GM12878 (cell line): ENCODE measurements at regions not wholly inside any gene's neighbourhood (a gene's known extent, or its start where the extent isn't known, plus 50 kb on each side); places are given as distances from the start of the nearest gene placed in this dataset.

Experiments
- ATAC-seq: fragments of 200-7000 bp; cut with Tn5 transposase; 3 replicates; pipeline ENCODE4 v1.9.1; 2020; ENCODE audit warnings: mild to moderate bottlenecking, moderate library complexity
- BruUV-seq: library from RNA; stranded (reverse); fragments of 400-500 nt; replicated peaks from 2 replicates; lab custom pipeline; 2021; lab: Mats Ljungman, UMichigan
- CTCF ChIA-PET: fragments of 300-600 bp; sonication (Branson Sonifier 250); formaldehyde crosslinking; extraction: SDS; loops from one replicate; lab custom pipeline; 2021; ENCODE audit warnings: inconsistent platforms; lab: Yijun Ruan, JAX
- POLR2A ChIA-PET: fragments of 350-600 bp; formaldehyde crosslinking; extraction: SDS; loops from one replicate; lab custom pipeline; 2021; ENCODE audit warnings: inconsistent platforms; lab: Charles Lee
- RAD21 ChIA-PET: fragments of 300-600 bp; sonication (Branson Sonifier 250); formaldehyde crosslinking; loops from one replicate; lab custom pipeline; 2023; ENCODE audit warnings: antibody characterized with exemption; ENCODE audit not compliant: unreplicated experiment; lab: Charles Lee
- SMC1A ChIA-PET: fragments of 300-600 bp; sonication (Branson Sonifier 250); formaldehyde crosslinking; loops from one replicate; lab custom pipeline; 2023; ENCODE audit not compliant: unreplicated experiment, uncharacterized antibody; lab: Charles Lee
- DNase-seq: peaks from one replicate; pipeline ENCODE4 v3.0.0-alpha.2; 2011; ENCODE audit warnings: low read depth, low spot score
- FAIRE-seq: peaks from 3 replicates; lab custom pipeline; 2011; peaks lifted over from hg19 to GRCh38; lab: Jason Lieb, UNC
- H2AFZ ChIP-seq: 2 replicates; pipeline ENCODE4 v1.6.0; 2011; ENCODE audit warnings: low read depth, low read length, control low read depth; ENCODE audit not compliant: control insufficient read depth
- H3K27ac ChIP-seq: 2 replicates; pipeline ENCODE4 v1.5.1; 2011; ENCODE audit warnings: control low read depth; ENCODE audit not compliant: control insufficient read depth, insufficient read depth
- H3K27me3 ChIP-seq, 2 experiments: replicated peaks in 1 of 2; 2 replicates each; pipeline versions ENCODE4 v1.6.0 to v1.6.1; 2011; ENCODE audit warnings: low read length in 1 of 2; ENCODE audit not compliant: control insufficient read depth in 2 of 2, insufficient read depth in 2 of 2
- H3K36me3 ChIP-seq, 2 experiments: 2 replicates each; pipeline ENCODE4 v1.5.1; 2011; ENCODE audit warnings: low read length in 1 of 2; ENCODE audit not compliant: control insufficient read depth in 2 of 2, insufficient read depth in 2 of 2
- H3K4me1 ChIP-seq: 2 replicates; pipeline ENCODE4 v1.6.1; 2011; ENCODE audit warnings: mild to moderate bottlenecking, low read length, moderate library complexity, mixed read lengths; ENCODE audit not compliant: control insufficient read depth, insufficient read depth
- H3K4me2 ChIP-seq: 2 replicates; pipeline ENCODE4 v1.6.0; 2011; ENCODE audit warnings: control low read depth; ENCODE audit not compliant: control insufficient read depth, insufficient read depth
- H3K4me3 ChIP-seq: fragments of 200-600 bp; sonication (generic); 2 replicates; pipeline ENCODE4 v1.5.1; 2016
- H3K79me2 ChIP-seq: 2 replicates; pipeline ENCODE4 v1.6.0; 2011; ENCODE audit warnings: low read length; ENCODE audit not compliant: control insufficient read depth, insufficient read depth
- H3K9ac ChIP-seq: 2 replicates; pipeline ENCODE4 v1.8.0; 2011; ENCODE audit warnings: low read length, control low read depth, mixed read lengths; ENCODE audit not compliant: control insufficient read depth, insufficient read depth
- H3K9me3 ChIP-seq: replicated peaks from 3 replicates; pipeline ENCODE4 v1.5.1; 2011; ENCODE audit warnings: mild to moderate bottlenecking, low read length; ENCODE audit not compliant: control insufficient read depth, insufficient read depth
- H4K20me1 ChIP-seq: 2 replicates; pipeline ENCODE4 v1.6.0; 2011; ENCODE audit not compliant: control insufficient read depth, insufficient read depth
- ATF2 ChIP-seq: IDR thresholded peaks from 2 replicates; pipeline ENCODE4 v1.6.1; 2012; ENCODE audit warnings: low read length, inconsistent platforms
- EP300 ChIP-seq, 2 experiments: fragments of 150-350 bp in 1 of 2; IDR thresholded peaks; 2 replicates each; pipeline ENCODE4 v1.6.1; 2011 to 2012; ENCODE audit warnings: low read depth in 2 of 2, low read length in 2 of 2, borderline replicate concordance in 1 of 2, improper control_type of control experiment in 1 of 2, inconsistent platforms in 1 of 2; ENCODE audit not compliant: control insufficient read depth in 1 of 2
- MLLT1 ChIP-seq: fragments of 450-650 bp; IDR thresholded peaks from 2 replicates; pipeline ENCODE4 v1.6.1; 2016; ENCODE audit warnings: mild to moderate bottlenecking
- NKRF ChIP-seq: fragments of 450-650 bp; conservative IDR thresholded peaks from 2 replicates; pipeline ENCODE4 v1.6.1; 2017; ENCODE audit warnings: mild to moderate bottlenecking, moderate library complexity
- PAX5 ChIP-seq: IDR thresholded peaks from 2 replicates; pipeline ENCODE4 v1.6.1; 2011; ENCODE audit warnings: low read depth, low read length, borderline replicate concordance
- PBX3 ChIP-seq: IDR thresholded peaks from 2 replicates; pipeline ENCODE4 v1.6.1; 2011; ENCODE audit warnings: mild to moderate bottlenecking, low read depth, low read length, moderate library complexity; ENCODE audit not compliant: insufficient replicate concordance
- TARDBP ChIP-seq: IDR thresholded peaks from 2 replicates; pipeline ENCODE4 v1.6.1; 2016; ENCODE audit warnings: borderline replicate concordance
- ZBTB4 ChIP-seq: fragments of 450-650 bp; formaldehyde crosslinking; IDR thresholded peaks from 2 replicates; pipeline ENCODE4 v1.4.0; 2022; ENCODE audit warnings: mild to moderate bottlenecking, moderate library complexity
- ZNF622 ChIP-seq: fragments of 450-650 bp; IDR thresholded peaks from 2 replicates; pipeline ENCODE4 v1.6.1; 2017; ENCODE audit warnings: mild to moderate bottlenecking, inconsistent platforms
- WGBS: methylation state at CpG from one replicate; pipeline ENCODE4 v1.1.6; 2016; ENCODE audit warnings: low lambda C conversion rate; ENCODE audit not compliant: insufficient replicate concordance, insufficient coverage; ENCODE audit errors: missing lambda C conversion rate; 5-methylcytosine and 5-hydroxymethylcytosine counted together
- in situ Hi-C: fragments of 300-500 bp; cut with MboI; formaldehyde crosslinking; loops from 9 replicates; pipeline ENCODE4 v1.14.3; 2018; ENCODE audit warnings: mixed read lengths
- intact Hi-C: fragments of 100-400 bp; cut with micrococcal nuclease; formaldehyde crosslinking; loops from one replicate; pipeline ENCODE4 v1.14.2; 2022; ENCODE audit not compliant: unreplicated experiment

- TF ChIP-seq EP300 (IDR thresholded peaks at IDR 0.05; ENCODE audit: borderline replicate concordance in 1 of 2, control insufficient read depth in 1 of 2, low read depth in 2 of 2, low read length in 2 of 2) (no peak), ZBTB4 (CRISPR knock-in tag) (no peak), ATF2 (no peak)
Observed at GRCh38 chr3:175898194-175898593, 1039.1 kb downstream of the NAALADL2 start (continued).

- Histone ChIP-seq H3K4me3 (no peak overlapping the region), H3K9ac (no peak overlapping the region), H3K4me1 (no peaks in the 10 kb centered on the region), H2AFZ (no peak overlapping the region), H3K27me3 (no peaks in the 10 kb centered on the region; a peak in 1 of 4 replicates), H3K27ac (no peak overlapping the region), H3K79me2 (no peaks in the 10 kb centered on the region), H3K4me2 (no peak overlapping the region), H3K36me3 (no peaks in the 10 kb centered on the region), H4K20me1 (no peaks in the 10 kb centered on the region), H3K9me3 (no peaks in the 10 kb centered on the region)
- ChIA-PET RAD21 (no interaction called here), SMC1A (interaction anchor here (0.5 kb wide), 1 partner anchor 937 kb away, joined by 3 read pairs; no protein-coding TSS in a partner anchor), POLR2A (no interaction called here), CTCF (no interaction called here)
- ATAC-seq (no peak), FAIRE-seq (no peak), DNase-seq (no peak)
- no TSS peak for BruUV-seq
- in situ Hi-C loops (no loop called here), intact Hi-C loops (no loop called here)
- WGBS = 32% methylated on average over 2 of the region's 2 CpGs
- no peak for TF ChIP-seq NKRF
- TF ChIP-seq PBX3 = no peak
- no peak for TF ChIP-seq TARDBP
- TF ChIP-seq MLLT1 = no peak
- no peak for TF ChIP-seq ZNF622
- no peak for TF ChIP-seq PAX5
Observed at GRCh38 chr3:175896655-175897054, 1037.5 kb downstream of the NAALADL2 start.
